H9 (cell line): ENCODE measurements at regions not wholly inside any gene's neighbourhood (a gene's known extent, or its start where the extent isn't known, plus 50 kb on each side); places are given as distances from the start of the nearest gene placed in this dataset.

Experiments used
- DNase-seq: peaks from one replicate; pipeline ENCODE4 v3.0.0-alpha.2; 2017
- H2AFZ ChIP-seq: one replicate; pipeline ENCODE4 v1.6.1; 2013; ENCODE audit warnings: mild to moderate bottlenecking, low read length, control low read depth, moderate library complexity
- H2AK5ac ChIP-seq: 2 replicates; pipeline ENCODE4 v1.6.1; 2013; ENCODE audit warnings: low read length, control low read depth, mixed read lengths; ENCODE audit not compliant: insufficient read length
- H2BK120ac ChIP-seq: one replicate; pipeline ENCODE4 v1.6.1; 2013; ENCODE audit warnings: low read depth, mild to moderate bottlenecking, low read length, control low read depth, inconsistent platforms; ENCODE audit not compliant: poor library complexity, severe bottlenecking
- H2BK12ac ChIP-seq: 2 replicates; pipeline ENCODE4 v1.6.1; 2013; ENCODE audit warnings: low read length, control low read depth, mixed read lengths, low read depth; ENCODE audit not compliant: insufficient read length
- H2BK15ac ChIP-seq: 2 replicates; pipeline ENCODE4 v1.6.1; 2013; ENCODE audit warnings: low read depth, low read length, control low read depth
- H2BK20ac ChIP-seq: one replicate; pipeline ENCODE4 v1.6.1; 2013; ENCODE audit warnings: low read depth, mild to moderate bottlenecking, low read length, control low read depth, inconsistent platforms; ENCODE audit not compliant: poor library complexity, severe bottlenecking
- H2BK5ac ChIP-seq: 2 replicates; pipeline ENCODE4 v1.6.1; 2013; ENCODE audit warnings: low read length, control low read depth, mixed read lengths; ENCODE audit not compliant: insufficient read length
- H3K14ac ChIP-seq: 2 replicates; pipeline ENCODE4 v1.6.1; 2013; ENCODE audit warnings: low read length, control low read depth; ENCODE audit not compliant: insufficient read depth
- H3K18ac ChIP-seq: 2 replicates; pipeline ENCODE4 v1.6.1; 2013; ENCODE audit warnings: low read depth, mild to moderate bottlenecking, mixed read lengths, low read length, control low read depth; ENCODE audit not compliant: insufficient read length
- H3K23ac ChIP-seq: 2 replicates; pipeline ENCODE4 v1.6.1; 2013; ENCODE audit warnings: low read length, control low read depth, mixed read lengths, low read depth; ENCODE audit not compliant: insufficient read length
- H3K23me2 ChIP-seq: 2 replicates; pipeline ENCODE4 v1.6.1; 2013; ENCODE audit warnings: low read depth, mild to moderate bottlenecking, mixed read lengths, low read length, control low read depth; ENCODE audit not compliant: insufficient read length, poor library complexity, severe bottlenecking
- H3K27ac ChIP-seq: 2 replicates; pipeline ENCODE4 v1.5.1; 2013; ENCODE audit warnings: low read length, control low read depth, mixed read lengths, low read depth; ENCODE audit not compliant: insufficient read length
- H3K27me3 ChIP-seq: 2 replicates; pipeline ENCODE4 v1.6.1; 2013; ENCODE audit warnings: low read length, control low read depth, inconsistent platforms; ENCODE audit not compliant: insufficient read depth
- H3K4ac ChIP-seq: 2 replicates; pipeline ENCODE4 v1.6.1; 2013; ENCODE audit warnings: low read depth, mild to moderate bottlenecking, control low read depth, inconsistent platforms, low read length, moderate library complexity
- H3K4me1 ChIP-seq: 2 replicates; pipeline ENCODE4 v1.6.1; 2013; ENCODE audit warnings: low read length, control low read depth, inconsistent platforms; ENCODE audit not compliant: insufficient read depth
- H3K4me2 ChIP-seq: 2 replicates; pipeline ENCODE4 v1.6.1; 2013; ENCODE audit warnings: low read length, control low read depth, mixed read lengths; ENCODE audit not compliant: insufficient read length, insufficient read depth
- H3K56ac ChIP-seq: 2 replicates; pipeline ENCODE4 v1.6.1; 2013; ENCODE audit warnings: low read depth, mild to moderate bottlenecking, mixed read lengths, low read length, control low read depth; ENCODE audit not compliant: insufficient read length
- H3K79me1 ChIP-seq: 2 replicates; pipeline ENCODE4 v1.6.1; 2013; ENCODE audit warnings: low read depth, mild to moderate bottlenecking, moderate library complexity, low read length, control low read depth, inconsistent platforms; ENCODE audit not compliant: insufficient read depth, poor library complexity, severe bottlenecking
- H3K79me2 ChIP-seq: 2 replicates; pipeline ENCODE4 v1.6.1; 2013; ENCODE audit warnings: low read length, control low read depth, inconsistent platforms; ENCODE audit not compliant: insufficient read depth
- H3K9ac ChIP-seq: 2 replicates; pipeline ENCODE4 v1.6.1; 2013; ENCODE audit warnings: low read length, control low read depth, mixed read lengths; ENCODE audit not compliant: insufficient read length; ENCODE audit errors: extremely low read depth
- H3K9me3 ChIP-seq: one replicate; pipeline ENCODE4 v1.6.1; 2013; ENCODE audit warnings: low read depth, low read length, inconsistent platforms; ENCODE audit not compliant: control insufficient read depth
- H3T11ph ChIP-seq: one replicate; pipeline ENCODE4 v1.6.1; 2013; ENCODE audit warnings: mild to moderate bottlenecking, low read length, control low read depth, inconsistent platforms
- H4K20me1 ChIP-seq: one replicate; pipeline ENCODE4 v1.6.1; 2013; ENCODE audit not compliant: control insufficient read depth, insufficient read length, insufficient read depth
- H4K5ac ChIP-seq: 2 replicates; pipeline ENCODE4 v1.6.1; 2013; ENCODE audit warnings: low read depth, mild to moderate bottlenecking, mixed read lengths, low read length, control low read depth; ENCODE audit not compliant: insufficient read length
- H4K8ac ChIP-seq: replicated peaks from 2 replicates; pipeline ENCODE4 v1.6.1; 2013; ENCODE audit warnings: low read length, control low read depth, mixed read lengths, low read depth; ENCODE audit not compliant: insufficient read length
- H4K91ac ChIP-seq: 2 replicates; pipeline ENCODE4 v1.6.1; 2013; ENCODE audit warnings: low read depth, mild to moderate bottlenecking, moderate library complexity, mixed read lengths, low read length, control low read depth; ENCODE audit not compliant: insufficient read length
- H3K27ac Mint-ChIP-seq, 3 experiments: 2 replicates in 2 of 3; 3 replicates in 1 of 3; pipeline ENCODE4 v1.8.0; 2020 to 2021; ENCODE audit warnings: mixed read lengths in 3 of 3, mild to moderate bottlenecking in 1 of 3, moderate library complexity in 1 of 3
- H3K27me3 Mint-ChIP-seq: 2 replicates; pipeline ENCODE4 v1.8.0; 2021; ENCODE audit warnings: low read depth, mild to moderate bottlenecking, moderate library complexity, mixed read lengths
- H3K36me3 Mint-ChIP-seq, 3 experiments: 2 replicates in 2 of 3; 3 replicates in 1 of 3; pipeline ENCODE4 v1.8.0; 2020 to 2021; ENCODE audit warnings: low read depth in 3 of 3, mixed read lengths in 3 of 3; ENCODE audit not compliant: insufficient read depth in 1 of 3
- H3K4me1 Mint-ChIP-seq, 2 experiments: 2 replicates each; pipeline ENCODE4 v1.8.0; 2020; ENCODE audit warnings: mixed read lengths in 2 of 2
- H3K4me3 Mint-ChIP-seq, 2 experiments: 2 replicates in 1 of 2; 3 replicates in 1 of 2; pipeline ENCODE4 v1.8.0; 2020 to 2021; ENCODE audit warnings: mild to moderate bottlenecking in 2 of 2, mixed read lengths in 2 of 2, moderate library complexity in 1 of 2
- H3K9me3 Mint-ChIP-seq, 2 experiments: 2 replicates in 1 of 2; 3 replicates in 1 of 2; pipeline ENCODE4 v1.8.0; 2020; ENCODE audit warnings: mild to moderate bottlenecking in 2 of 2, mixed read lengths in 2 of 2, moderate library complexity in 1 of 2
- CTCF ChIP-seq: fragments of 200-600 bp; sonication (generic); conservative IDR thresholded peaks from 3 replicates; pipeline ENCODE4 v1.8.0; 2021; ENCODE audit warnings: antibody characterized with exemption, mild to moderate bottlenecking
- WGBS: extraction: QIAGEN DNeasy Blood & Tissue Kit; methylation state at CpG from one replicate; pipeline ENCODE4 v1.1.7; 2013; ENCODE audit warnings: missing lambda C conversion rate, low lambda C conversion rate, mixed read lengths; ENCODE audit not compliant: insufficient read length; ENCODE audit errors: extremely low coverage; 5-methylcytosine and 5-hydroxymethylcytosine counted together

- no peak overlapping the region for H2BK15ac ChIP-seq
- no peak overlapping the region for H4K91ac ChIP-seq
- H2BK5ac ChIP-seq = no peak overlapping the region
- H3K79me1 ChIP-seq = no peaks in the 10 kb centered on the region
- no peak overlapping the region for H3K23ac ChIP-seq
- H3K27me3 Mint-ChIP-seq = peaks cover 1% of the 10 kb centered on the region; the same call in 1 of the 2 replicates
- no peak overlapping the region for H4K8ac ChIP-seq
- H3K4ac ChIP-seq = no peak overlapping the region
- H2BK20ac ChIP-seq = no peak overlapping the region
- no peaks in the 10 kb centered on the region for H3K27me3 ChIP-seq
- no peak overlapping the region for H3K18ac ChIP-seq
- H3K4me3 Mint-ChIP-seq = no peak overlapping the region
- TF ChIP-seq CTCF = no peak
- no peaks in the 10 kb centered on the region for H4K20me1 ChIP-seq
- H3K79me2 ChIP-seq = no peaks in the 10 kb centered on the region
- no peaks in the 10 kb centered on the region for H3K9me3 ChIP-seq
- no peak overlapping the region for H3K4me2 ChIP-seq
- no peaks in the 10 kb centered on the region for H3K4me1 ChIP-seq
- H3K36me3 Mint-ChIP-seq = no peaks in the 10 kb centered on the region
- DNase-seq = no peak
- no peak overlapping the region for H2AFZ ChIP-seq
- WGBS = no CpG with 5 or more reads among the region's 4 CpGs
- H2BK120ac ChIP-seq = no peak overlapping the region
- H4K5ac ChIP-seq = no peak overlapping the region
- no peak overlapping the region for H3K27ac ChIP-seq
- no peak overlapping the region for H3K56ac ChIP-seq
- no peak overlapping the region for H3T11ph ChIP-seq
- H3K14ac ChIP-seq = no peak overlapping the region
- no peak overlapping the region for H3K9ac ChIP-seq
- H3K27ac Mint-ChIP-seq = no peak overlapping the region
- no peak overlapping the region for H2BK12ac ChIP-seq
- H2AK5ac ChIP-seq = no peak overlapping the region
- no peaks in the 10 kb centered on the region for H3K9me3 Mint-ChIP-seq
- peaks cover 9 to 16% of the 10 kb centered on the region in 2 experiments for H3K4me1 Mint-ChIP-seq
- H3K23me2 ChIP-seq = no peaks in the 10 kb centered on the region
Observed at GRCh38 chr3:29141197-29141917, 139.5 kb upstream of the RBMS3 start.
